Suprapubic skin (tissue), 4 donors: ENCODE measurements at regions not wholly inside any gene's neighbourhood (a gene's known extent, or its start where the extent isn't known, plus 50 kb on each side); places are given as distances from the start of the nearest gene placed in this dataset.

ENCODE experiments used
- DNase-seq, 2 donors: peaks; one replicate each; pipeline ENCODE4 v3.0.0-alpha.2; 2019; ENCODE audit warnings: low spot score in 2 of 2
- H3K27ac ChIP-seq: fragments of 200-600 bp; sonication (generic); one replicate; pipeline ENCODE4 v1.5.1; 2019
- H3K27me3 ChIP-seq: fragments of 200-600 bp; sonication (generic); one replicate; pipeline ENCODE4 v1.5.1; 2019
- H3K36me3 ChIP-seq: fragments of 200-600 bp; sonication (generic); one replicate; pipeline ENCODE4 v1.5.1; 2019
- H3K4me1 ChIP-seq: fragments of 200-600 bp; sonication (generic); one replicate; pipeline ENCODE4 v1.5.1; 2019
- H3K4me3 ChIP-seq: fragments of 200-600 bp; sonication (generic); one replicate; pipeline ENCODE4 v1.5.1; 2019; ENCODE audit warnings: mild to moderate bottlenecking
- H3K9me3 ChIP-seq: fragments of 200-600 bp; sonication (generic); one replicate; pipeline ENCODE4 v1.5.1; 2019
- CTCF ChIP-seq, 2 donors: fragments of 200-600 bp in 1 of 2; fragments of 450-650 bp in 1 of 2; sonication (generic) in 1 of 2; IDR thresholded peaks; one replicate each; pipeline ENCODE4 v1.5.1; 2016 to 2019; ENCODE audit warnings: antibody characterized with exemption in 2 of 2, mild to moderate bottlenecking in 1 of 2, moderate library complexity in 1 of 2
- EP300 ChIP-seq: sonication (generic); formaldehyde crosslinking; IDR thresholded peaks from one replicate; pipeline ENCODE4 v1.6.1; 2017; ENCODE audit warnings: antibody characterized with exemption
- POLR2A ChIP-seq, 2 donors: fragments of 450-650 bp; IDR thresholded peaks; one replicate each; pipeline ENCODE4 v1.6.1; 2017; ENCODE audit warnings: antibody characterized with exemption in 2 of 2, mild to moderate bottlenecking in 2 of 2, moderate library complexity in 2 of 2
- POLR2AphosphoS5 ChIP-seq, 3 donors: sonication (generic); formaldehyde crosslinking; IDR thresholded peaks; one replicate each; pipeline ENCODE4 v1.6.1; 2017; ENCODE audit warnings: antibody characterized with exemption in 3 of 3
- WGBS: methylation state at CpG from one replicate; pipeline ENCODE4 v1.1.5; 2018; 5-methylcytosine and 5-hydroxymethylcytosine counted together

- Histone ChIP-seq H3K4me3 (no peak overlapping the region), H3K36me3 (no peaks in the 10 kb centered on the region), H3K27me3 (no peaks in the 10 kb centered on the region), H3K9me3 (no peaks in the 10 kb centered on the region), H3K4me1 (no peaks in the 10 kb centered on the region), H3K27ac (no peak overlapping the region)
- WGBS, result 90% methylated on average over 3 of the region's 3 CpGs
- no peak for DNase-seq
- TF ChIP-seq EP300 (no peak), POLR2AphosphoS5 (IDR thresholded peaks at IDR 0.05) (no peak), POLR2A (IDR thresholded peaks at IDR 0.05) (no peak), CTCF (IDR thresholded peaks at IDR 0.05) (no peak)
Observed at GRCh38 chr4:67256388-67257043, 288.8 kb downstream of the CENPC start.

GRCh38 chr4:67250131-67250896 lies 295.0 kb downstream of the CENPC start:
- TF ChIP-seq EP300 (no peak), POLR2A (IDR thresholded peaks at IDR 0.05) (no peak), POLR2AphosphoS5 (IDR thresholded peaks at IDR 0.05) (no peak), CTCF (IDR thresholded peaks at IDR 0.05) (no peak)
- Histone ChIP-seq H3K4me3 (no peak overlapping the region), H3K27ac (no peak overlapping the region), H3K27me3 (no peaks in the 10 kb centered on the region), H3K9me3 (no peaks in the 10 kb centered on the region), H3K4me1 (no peaks in the 10 kb centered on the region), H3K36me3 (no peaks in the 10 kb centered on the region)
- 39% methylated on average over 4 of the region's 4 CpGs for WGBS
- DNase-seq, result no peak

GRCh38 chr4:67236788-67237187 lies 308.5 kb downstream of the CENPC start:
- Histone ChIP-seq H3K4me1 (no peaks in the 10 kb centered on the region), H3K27me3 (no peaks in the 10 kb centered on the region), H3K36me3 (no peaks in the 10 kb centered on the region), H3K27ac (no peak overlapping the region), H3K4me3 (no peak overlapping the region), H3K9me3 (no peaks in the 10 kb centered on the region)
- TF ChIP-seq POLR2A (IDR thresholded peaks at IDR 0.05), result no peak
- TF ChIP-seq POLR2AphosphoS5 (IDR thresholded peaks at IDR 0.05), result no peak
- no peak for TF ChIP-seq EP300
- no peak for TF ChIP-seq CTCF (IDR thresholded peaks at IDR 0.05)
- 80% methylated on average over 2 of the region's 2 CpGs for WGBS
- DNase-seq, result no peak

GRCh38 chr4:67236318-67236717 lies 309.0 kb downstream of the CENPC start:
- DNase-seq, result no peak
- H3K9me3 ChIP-seq, result no peaks in the 10 kb centered on the region
- H3K27me3 ChIP-seq, result no peaks in the 10 kb centered on the region
- no peak for TF ChIP-seq POLR2AphosphoS5 (IDR thresholded peaks at IDR 0.05)
- no peak for TF ChIP-seq POLR2A (IDR thresholded peaks at IDR 0.05)
- no peak for TF ChIP-seq EP300
- TF ChIP-seq CTCF (IDR thresholded peaks at IDR 0.05), result no peak
- H3K4me1 ChIP-seq, result no peaks in the 10 kb centered on the region
- H3K27ac ChIP-seq, result no peak overlapping the region
- 82% methylated on average over 3 of the region's 3 CpGs for WGBS
- no peak overlapping the region for H3K4me3 ChIP-seq
- no peaks in the 10 kb centered on the region for H3K36me3 ChIP-seq

GRCh38 chr4:67234296-67234695 lies 311.0 kb downstream of the CENPC start:
- no peak for TF ChIP-seq POLR2AphosphoS5 (IDR thresholded peaks at IDR 0.05)
- no peak for TF ChIP-seq CTCF (IDR thresholded peaks at IDR 0.05)
- no peak for TF ChIP-seq POLR2A (IDR thresholded peaks at IDR 0.05)
- no peak for TF ChIP-seq EP300
- H3K9me3 ChIP-seq, result no peaks in the 10 kb centered on the region
- no peaks in the 10 kb centered on the region for H3K36me3 ChIP-seq
- H3K27me3 ChIP-seq, result no peaks in the 10 kb centered on the region
- H3K4me3 ChIP-seq, result no peak overlapping the region
- no peaks in the 10 kb centered on the region for H3K4me1 ChIP-seq
- H3K27ac ChIP-seq, result no peak overlapping the region
- no peak for DNase-seq
- 56% methylated on average over 2 of the region's 2 CpGs for WGBS
